Tibial nerve (tissue), 4 donors: ENCODE measurements at regions not wholly inside any gene's neighbourhood (a gene's known extent, or its start where the extent isn't known, plus 50 kb on each side); places are given as distances from the start of the nearest gene placed in this dataset.

Source experiments
- DNase-seq, 2 donors: peaks; one replicate each; pipeline ENCODE4 v3.0.0-alpha.2; 2019; ENCODE audit warnings: low spot score in 2 of 2
- H3K27ac ChIP-seq, 4 donors: fragments of 200-600 bp; sonication (generic) in 3 of 4; one replicate each; pipeline ENCODE4 v1.5.1; 2017 to 2019; ENCODE audit warnings: mild to moderate bottlenecking in 1 of 4
- H3K27me3 ChIP-seq, 2 donors: fragments of 200-600 bp; sonication (generic) in 1 of 2; one replicate each; pipeline versions ENCODE4 v1.5.1 to v1.6.0; 2017 to 2019
- H3K36me3 ChIP-seq, 3 donors: fragments of 200-600 bp; sonication (generic); one replicate each; pipeline ENCODE4 v1.5.1; 2018 to 2019
- H3K4me1 ChIP-seq, 4 donors: fragments of 200-600 bp; sonication (generic) in 3 of 4; one replicate each; pipeline ENCODE4 v1.5.1; 2017 to 2019
- H3K4me3 ChIP-seq, 4 donors: fragments of 200-600 bp; sonication (generic) in 3 of 4; one replicate each; pipeline ENCODE4 v1.5.1; 2017 to 2019; ENCODE audit warnings: mild to moderate bottlenecking in 1 of 4, moderate library complexity in 1 of 4
- H3K9me3 ChIP-seq, 4 donors: fragments of 200-600 bp; sonication (generic) in 3 of 4; one replicate each; pipeline ENCODE4 v1.5.1; 2017 to 2019
- CTCF ChIP-seq, 5 experiments: fragments of 200-600 bp in 3 of 5; fragments of 450-650 bp in 2 of 5; sonication (generic) in 3 of 5; IDR thresholded peaks; one replicate each; pipeline ENCODE4 v1.5.1; 2016 to 2019; ENCODE audit warnings: antibody characterized with exemption in 5 of 5, mild to moderate bottlenecking in 3 of 5, moderate library complexity in 2 of 5
- EP300 ChIP-seq, 2 donors: sonication (generic); formaldehyde crosslinking; IDR thresholded peaks; one replicate each; pipeline ENCODE4 v1.6.1; 2017; ENCODE audit warnings: antibody characterized with exemption in 2 of 2, mild to moderate bottlenecking in 1 of 2
- POLR2A ChIP-seq, 2 donors: fragments of 450-650 bp; IDR thresholded peaks; one replicate each; pipeline ENCODE4 v1.6.1; 2017; ENCODE audit warnings: antibody characterized with exemption in 2 of 2, mild to moderate bottlenecking in 2 of 2, moderate library complexity in 2 of 2
- WGBS, 2 donors: methylation state at CpG; one replicate each; pipeline ENCODE4 v1.1.5; 2018; 5-methylcytosine and 5-hydroxymethylcytosine counted together

GRCh38 chr1:198906739-198907422 lies 268.0 kb downstream of the PTPRC start:
- Histone ChIP-seq H3K9me3 (no peaks in the 10 kb centered on the region), H3K4me1 (peaks cover 0 to 25% (median 9%) of the 10 kb centered on the region in 4 donors), H3K4me3 (no peak overlapping the region), H3K36me3 (no peaks in the 10 kb centered on the region), H3K27ac (no peak overlapping the region), H3K27me3 (no peaks in the 10 kb centered on the region)
- WGBS, 2 donors, result 71 to 72% methylated on average over 4 of the region's 4 CpGs
- DNase-seq, result no peak
- no peak for TF ChIP-seq CTCF (IDR thresholded peaks at IDR 0.05)

GRCh38 chr1:198907423-198907746 lies 268.5 kb downstream of the PTPRC start:
- Histone ChIP-seq H3K36me3 (no peaks in the 10 kb centered on the region), H3K9me3 (no peaks in the 10 kb centered on the region), H3K27me3 (no peaks in the 10 kb centered on the region), H3K4me3 (no peak overlapping the region), H3K4me1 (peaks cover 0 to 25% (median 8%) of the 10 kb centered on the region in 4 donors), H3K27ac (no peak overlapping the region)
- DNase-seq, result no peak
- TF ChIP-seq EP300 (IDR thresholded peaks at IDR 0.05) (no peak), CTCF (IDR thresholded peaks at IDR 0.05) (no peak), POLR2A (IDR thresholded peaks at IDR 0.05) (no peak)
- WGBS, 2 donors, result 80 to 82% methylated on average over 3 of the region's 3 CpGs

GRCh38 chr1:198908995-198909394 lies 270.2 kb downstream of the PTPRC start:
- TF ChIP-seq CTCF (IDR thresholded peaks at IDR 0.05), result no peak
- TF ChIP-seq EP300 (IDR thresholded peaks at IDR 0.05), result no peak
- no peak for TF ChIP-seq POLR2A (IDR thresholded peaks at IDR 0.05)
- H3K4me1 ChIP-seq, result peaks cover 0 to 21% (median 4%) of the 10 kb centered on the region in 4 donors
- no peaks in the 10 kb centered on the region for H3K9me3 ChIP-seq
- no peaks in the 10 kb centered on the region for H3K27me3 ChIP-seq
- H3K36me3 ChIP-seq, result no peaks in the 10 kb centered on the region
- H3K4me3 ChIP-seq, result no peak overlapping the region
- 63 to 72% methylated on average over 3 of the region's 3 CpGs for WGBS, 2 donors
- no peak overlapping the region for H3K27ac ChIP-seq
- no peak for DNase-seq

GRCh38 chr1:198909973-198910372 lies 271.1 kb downstream of the PTPRC start:
- H3K4me1 ChIP-seq, result peaks cover 0 to 14% (median 4%) of the 10 kb centered on the region in 4 donors
- DNase-seq, result no peak
- no peak overlapping the region for H3K27ac ChIP-seq
- no peak overlapping the region for H3K4me3 ChIP-seq
- H3K27me3 ChIP-seq, result no peaks in the 10 kb centered on the region
- TF ChIP-seq POLR2A (IDR thresholded peaks at IDR 0.05), result no peak
- TF ChIP-seq CTCF (IDR thresholded peaks at IDR 0.05), result no peak
- no peak for TF ChIP-seq EP300 (IDR thresholded peaks at IDR 0.05)
- H3K9me3 ChIP-seq, result no peaks in the 10 kb centered on the region
- no peaks in the 10 kb centered on the region for H3K36me3 ChIP-seq
- WGBS, 2 donors, result 49 to 54% methylated on average over 2 of the region's 2 CpGs

- no peaks in the 10 kb centered on the region for H3K27me3 ChIP-seq
- H3K4me1 ChIP-seq, result peaks cover 0 to 10% (median 4%) of the 10 kb centered on the region in 4 donors
- no peak for DNase-seq
- no peak for TF ChIP-seq POLR2A (IDR thresholded peaks at IDR 0.05)
- no peak for TF ChIP-seq EP300 (IDR thresholded peaks at IDR 0.05)
- no peak for TF ChIP-seq CTCF (IDR thresholded peaks at IDR 0.05)
- H3K27ac ChIP-seq, result no peak overlapping the region
- H3K4me3 ChIP-seq, result no peak overlapping the region
- H3K36me3 ChIP-seq, result no peaks in the 10 kb centered on the region
- H3K9me3 ChIP-seq, result no peaks in the 10 kb centered on the region
- WGBS, 2 donors, result 84 to 89% methylated on average over 2 of the region's 2 CpGs
Observed at GRCh38 chr1:198910816-198911215, 272.0 kb downstream of the PTPRC start.
